Nephron progenitor cell (in vitro differentiated cells): ENCODE measurements at regions not wholly inside any gene's neighbourhood (a gene's known extent, or its start where the extent isn't known, plus 50 kb on each side); places are given as distances from the start of the nearest gene placed in this dataset.

Source experiments
- DNase-seq: peaks from one replicate; pipeline ENCODE4 v3.0.0; 2021
- H3K27ac Mint-ChIP-seq: 2 replicates; pipeline ENCODE4 v1.8.0; 2021; ENCODE audit warnings: mild to moderate bottlenecking, moderate library complexity, mixed read lengths
- H3K27me3 Mint-ChIP-seq: 2 replicates; pipeline ENCODE4 v1.8.0; 2021; ENCODE audit warnings: mild to moderate bottlenecking, low read depth, mixed read lengths; ENCODE audit not compliant: poor library complexity
- H3K36me3 Mint-ChIP-seq: 2 replicates; pipeline ENCODE4 v1.8.0; 2021; ENCODE audit warnings: low read depth, mixed read lengths
- H3K4me1 Mint-ChIP-seq: 2 replicates; pipeline ENCODE4 v1.8.0; 2021; ENCODE audit warnings: mixed read lengths
- H3K4me3 Mint-ChIP-seq: 2 replicates; pipeline ENCODE4 v1.8.0; 2021; ENCODE audit warnings: mild to moderate bottlenecking, moderate library complexity, mixed read lengths
- H3K9me3 Mint-ChIP-seq: 2 replicates; pipeline ENCODE4 v1.8.0; 2021; ENCODE audit warnings: mild to moderate bottlenecking, moderate library complexity, mixed read lengths
- TF ChIP-seq, protein P1 (sequence below): fragments of 200-600 bp; sonication (generic); IDR thresholded peaks from 2 replicates; pipeline ENCODE4 v1.5.0; 2021; ENCODE audit warnings: antibody characterized with exemption

DNA sequence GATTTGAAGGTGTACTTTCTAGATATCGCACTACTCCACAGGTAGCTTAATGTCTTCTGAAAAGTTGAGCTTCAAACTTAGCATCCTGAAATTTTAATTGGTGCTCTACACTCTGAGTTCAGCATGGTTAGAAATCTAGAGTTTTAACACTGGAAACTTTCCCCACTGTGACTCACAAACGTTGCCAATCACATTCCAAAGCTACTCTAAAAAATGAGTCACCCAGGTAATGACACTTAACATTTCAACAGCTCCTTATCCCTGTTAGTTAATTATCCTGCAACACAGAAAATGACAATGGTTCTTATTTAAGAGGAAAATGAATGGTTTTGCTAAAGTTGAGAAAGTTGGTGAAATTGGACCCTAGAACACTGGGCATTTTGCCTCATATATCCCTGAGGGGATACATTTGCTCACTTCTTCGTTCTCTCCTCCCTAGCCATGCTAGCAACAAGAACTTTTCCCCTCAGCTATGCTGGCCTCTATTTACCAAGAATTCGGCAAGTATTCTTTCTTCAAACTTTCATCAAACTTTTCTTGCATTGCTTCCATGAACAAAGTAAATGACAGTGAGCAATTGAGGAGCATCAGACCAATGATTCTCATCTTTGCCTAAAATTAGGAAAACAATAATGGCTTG lies 1024.1 kb upstream of the KLHL29 start:
- Mint-ChIP-seq H3K4me1 (no peaks in the 10 kb centered on the region), H3K4me3 (no peak overlapping the region), H3K27ac (no peak overlapping the region), H3K9me3 (no peaks in the 10 kb centered on the region), H3K27me3 (peaks cover 6% of the 10 kb centered on the region), H3K36me3 (no peaks in the 10 kb centered on the region)
- TF ChIP-seq, protein P1, sequence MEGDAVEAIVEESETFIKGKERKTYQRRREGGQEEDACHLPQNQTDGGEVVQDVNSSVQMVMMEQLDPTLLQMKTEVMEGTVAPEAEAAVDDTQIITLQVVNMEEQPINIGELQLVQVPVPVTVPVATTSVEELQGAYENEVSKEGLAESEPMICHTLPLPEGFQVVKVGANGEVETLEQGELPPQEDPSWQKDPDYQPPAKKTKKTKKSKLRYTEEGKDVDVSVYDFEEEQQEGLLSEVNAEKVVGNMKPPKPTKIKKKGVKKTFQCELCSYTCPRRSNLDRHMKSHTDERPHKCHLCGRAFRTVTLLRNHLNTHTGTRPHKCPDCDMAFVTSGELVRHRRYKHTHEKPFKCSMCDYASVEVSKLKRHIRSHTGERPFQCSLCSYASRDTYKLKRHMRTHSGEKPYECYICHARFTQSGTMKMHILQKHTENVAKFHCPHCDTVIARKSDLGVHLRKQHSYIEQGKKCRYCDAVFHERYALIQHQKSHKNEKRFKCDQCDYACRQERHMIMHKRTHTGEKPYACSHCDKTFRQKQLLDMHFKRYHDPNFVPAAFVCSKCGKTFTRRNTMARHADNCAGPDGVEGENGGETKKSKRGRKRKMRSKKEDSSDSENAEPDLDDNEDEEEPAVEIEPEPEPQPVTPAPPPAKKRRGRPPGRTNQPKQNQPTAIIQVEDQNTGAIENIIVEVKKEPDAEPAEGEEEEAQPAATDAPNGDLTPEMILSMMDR: no peak
- DNase-seq: no peak

DNA sequence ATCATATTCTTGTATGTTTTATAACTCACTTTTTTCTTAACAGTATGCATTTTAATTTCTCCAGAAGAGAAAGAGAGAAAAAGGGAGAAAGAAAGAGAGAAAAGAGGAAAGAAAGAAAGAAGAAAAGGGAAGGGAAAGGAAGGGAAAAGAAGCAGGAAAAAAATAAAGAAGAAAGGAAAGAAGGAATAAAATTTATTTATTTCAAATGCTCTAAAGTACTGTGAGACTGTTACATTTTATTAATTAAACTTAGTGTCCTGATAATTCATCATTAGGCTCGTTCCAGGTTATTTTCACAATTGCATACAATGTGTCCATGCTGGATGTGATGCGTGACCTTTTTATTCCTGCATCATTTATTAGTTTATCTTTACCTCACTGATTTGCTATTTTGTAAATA lies 1023.4 kb upstream of the KLHL29 start:
- peaks cover 3% of the 10 kb centered on the region for H3K27me3 Mint-ChIP-seq
- no peaks in the 10 kb centered on the region for H3K36me3 Mint-ChIP-seq
- H3K9me3 Mint-ChIP-seq: no peaks in the 10 kb centered on the region
- H3K4me1 Mint-ChIP-seq: no peaks in the 10 kb centered on the region
- no peak for DNase-seq
- no peak overlapping the region for H3K4me3 Mint-ChIP-seq
- TF ChIP-seq, protein P1: no peak
- no peak overlapping the region for H3K27ac Mint-ChIP-seq

DNA sequence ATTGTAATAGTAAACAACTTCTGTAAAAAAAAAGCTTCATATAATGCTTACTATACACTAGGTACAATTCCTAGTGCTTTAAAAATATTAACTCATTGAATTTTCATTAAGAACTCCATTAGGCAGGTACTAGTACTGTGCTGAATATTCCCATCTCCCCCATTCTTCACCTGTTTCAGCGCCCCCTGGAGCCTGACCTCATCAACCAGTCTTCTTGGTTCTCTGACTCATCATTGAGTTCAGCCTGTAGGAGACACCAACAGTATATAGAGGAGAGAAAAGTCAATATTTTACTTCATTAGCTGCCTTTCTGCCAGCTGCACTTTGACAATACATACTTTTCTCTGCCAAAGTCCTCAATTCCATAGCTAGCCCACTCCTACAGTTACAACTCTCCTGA lies 1009.9 kb upstream of the KLHL29 start:
- TF ChIP-seq, protein P1: no peak
- no peaks in the 10 kb centered on the region for H3K4me1 Mint-ChIP-seq
- no peaks in the 10 kb centered on the region for H3K36me3 Mint-ChIP-seq
- H3K9me3 Mint-ChIP-seq: no peaks in the 10 kb centered on the region
- no peak for DNase-seq
- H3K4me3 Mint-ChIP-seq: no peak overlapping the region
- H3K27me3 Mint-ChIP-seq: peaks cover 3% of the 10 kb centered on the region
- no peak overlapping the region for H3K27ac Mint-ChIP-seq

DNA sequence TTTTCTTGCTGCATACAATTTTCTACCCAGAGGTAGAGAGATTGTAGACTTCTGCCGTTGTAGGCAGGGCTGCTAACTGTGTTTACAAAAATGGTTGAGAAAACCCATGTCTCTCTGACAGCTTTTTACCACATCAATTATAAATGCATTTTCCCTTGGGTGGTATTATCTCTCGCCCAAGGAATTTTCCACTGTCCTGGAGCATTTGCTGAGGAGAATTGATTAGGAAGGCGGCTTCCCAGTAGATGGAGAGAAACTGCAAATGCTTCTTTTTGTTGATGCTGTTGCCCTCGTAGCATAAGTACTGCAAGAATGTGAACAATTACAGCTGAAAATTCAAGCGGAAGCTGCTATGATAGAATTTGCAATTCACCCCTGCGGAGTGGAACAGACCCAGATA lies 1007.7 kb upstream of the KLHL29 start:
- no peak for DNase-seq
- TF ChIP-seq, protein P1: no peak
- H3K27ac Mint-ChIP-seq: no peak overlapping the region
- H3K27me3 Mint-ChIP-seq: peaks cover 9% of the 10 kb centered on the region
- no peaks in the 10 kb centered on the region for H3K9me3 Mint-ChIP-seq
- H3K4me1 Mint-ChIP-seq: no peaks in the 10 kb centered on the region
- no peaks in the 10 kb centered on the region for H3K36me3 Mint-ChIP-seq
- H3K4me3 Mint-ChIP-seq: no peak overlapping the region

DNA sequence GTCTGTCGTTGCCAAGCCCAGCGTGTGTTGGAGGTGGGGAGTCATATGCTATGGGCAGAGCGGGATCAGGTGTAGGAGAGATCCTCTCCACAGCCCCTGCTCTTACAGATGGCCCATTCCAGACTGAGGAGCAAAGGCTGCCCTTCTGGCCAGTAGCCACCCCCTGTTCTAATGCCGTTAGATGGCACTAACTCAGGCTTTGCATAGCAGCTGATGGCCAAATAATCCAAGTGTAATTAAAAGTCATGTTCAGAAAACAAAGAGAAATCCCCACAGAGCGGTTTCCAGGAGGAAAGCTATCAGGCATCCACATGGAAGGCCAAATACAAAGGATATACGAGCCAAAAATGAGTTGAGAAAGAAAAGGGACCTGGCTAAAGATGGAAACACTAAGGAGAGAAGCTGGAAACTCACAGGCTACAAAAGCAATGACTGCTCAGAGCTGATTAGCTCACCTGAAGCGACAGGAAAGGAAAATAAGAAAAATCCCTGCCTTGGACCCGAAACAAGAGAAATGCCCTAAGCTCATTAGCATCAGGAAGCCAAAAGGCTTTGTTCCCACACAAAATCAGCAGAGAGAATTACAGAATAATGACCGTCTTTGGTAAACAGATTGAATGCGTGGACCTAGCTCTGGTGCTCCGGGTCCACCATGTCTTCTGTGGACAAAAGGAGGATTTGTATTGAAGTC lies 1002.4 kb upstream of the KLHL29 start:
- no peak for DNase-seq
- no peak overlapping the region for H3K4me3 Mint-ChIP-seq
- H3K4me1 Mint-ChIP-seq: no peaks in the 10 kb centered on the region

More for the DNA sequence above, 1002.4 kb upstream of the KLHL29 start:
- TF ChIP-seq, protein P1: no peak
- Mint-ChIP-seq H3K27ac (no peak overlapping the region), H3K36me3 (no peaks in the 10 kb centered on the region), H3K9me3 (no peaks in the 10 kb centered on the region), H3K27me3 (peaks cover 10% of the 10 kb centered on the region)
